ENCODE measurements at regions not wholly inside any gene's neighbourhood (a gene's known extent, or its start where the extent isn't known, plus 50 kb on each side); places are given as distances from the start of the nearest gene placed in this dataset.

DNA sequence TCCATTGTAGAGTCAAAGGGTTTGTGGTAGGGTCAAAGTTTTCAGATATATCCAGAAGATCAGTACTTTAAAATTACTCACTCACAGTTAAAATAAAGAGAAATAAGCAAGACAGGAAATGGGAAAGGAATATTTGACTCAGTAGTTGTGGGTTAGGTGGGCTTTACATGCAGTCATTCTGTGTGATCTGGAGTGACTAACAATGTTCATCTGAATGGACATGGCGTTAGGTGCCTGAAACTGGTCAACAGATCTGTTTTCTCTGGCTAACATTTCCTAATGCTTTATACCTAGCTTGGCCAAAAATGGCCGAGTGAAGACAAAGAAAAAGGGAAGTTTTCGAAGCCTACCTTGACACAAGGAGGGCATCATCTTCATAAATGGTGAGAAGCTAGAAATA lies 133.4 kb upstream of the SATB1 start:
- Mint-ChIP-seq H3K27me3 (ENCODE audit: insufficient read depth, low read depth) (no peaks in the 10 kb centered on the region), H3K9me3 (no peaks in the 10 kb centered on the region), H3K36me3 (no peaks in the 10 kb centered on the region), H3K4me1 (no peaks in the 10 kb centered on the region), H3K4me3 (no peak overlapping the region), H3K27ac (no peak overlapping the region)
- H3K4me3 ChIP-seq, result no peak overlapping the region
- no peak for DNase-seq (ENCODE audit: low spot score)
- H2AFZ ChIP-seq (replicated peaks), result no peak overlapping the region
- H3K27ac ChIP-seq, result no peak overlapping the region
- no peaks in the 10 kb centered on the region for H4K20me1 ChIP-seq (ENCODE audit: low read depth)
- TF ChIP-seq, protein P1, sequence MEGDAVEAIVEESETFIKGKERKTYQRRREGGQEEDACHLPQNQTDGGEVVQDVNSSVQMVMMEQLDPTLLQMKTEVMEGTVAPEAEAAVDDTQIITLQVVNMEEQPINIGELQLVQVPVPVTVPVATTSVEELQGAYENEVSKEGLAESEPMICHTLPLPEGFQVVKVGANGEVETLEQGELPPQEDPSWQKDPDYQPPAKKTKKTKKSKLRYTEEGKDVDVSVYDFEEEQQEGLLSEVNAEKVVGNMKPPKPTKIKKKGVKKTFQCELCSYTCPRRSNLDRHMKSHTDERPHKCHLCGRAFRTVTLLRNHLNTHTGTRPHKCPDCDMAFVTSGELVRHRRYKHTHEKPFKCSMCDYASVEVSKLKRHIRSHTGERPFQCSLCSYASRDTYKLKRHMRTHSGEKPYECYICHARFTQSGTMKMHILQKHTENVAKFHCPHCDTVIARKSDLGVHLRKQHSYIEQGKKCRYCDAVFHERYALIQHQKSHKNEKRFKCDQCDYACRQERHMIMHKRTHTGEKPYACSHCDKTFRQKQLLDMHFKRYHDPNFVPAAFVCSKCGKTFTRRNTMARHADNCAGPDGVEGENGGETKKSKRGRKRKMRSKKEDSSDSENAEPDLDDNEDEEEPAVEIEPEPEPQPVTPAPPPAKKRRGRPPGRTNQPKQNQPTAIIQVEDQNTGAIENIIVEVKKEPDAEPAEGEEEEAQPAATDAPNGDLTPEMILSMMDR (IDR thresholded peaks at IDR 0.05), result no peak
- TF ChIP-seq EZH2 (IDR thresholded peaks at IDR 0.05) (no peak), EZH2phosphoT487 (IDR thresholded peaks at IDR 0.05) (no peak)
- H3K9me3 ChIP-seq (ENCODE audit: low read depth), result no peaks in the 10 kb centered on the region
- H3K36me3 ChIP-seq, result no peaks in the 10 kb centered on the region
- no peaks in the 10 kb centered on the region for H3K4me1 ChIP-seq
- H3K27me3 ChIP-seq, result no peaks in the 10 kb centered on the region
- H3K4me2 ChIP-seq, result no peak overlapping the region
- no peaks in the 10 kb centered on the region for H3K79me2 ChIP-seq (ENCODE audit: low read depth)
- no peak overlapping the region for H3K9ac ChIP-seq
- H3F3A ChIP-seq (ENCODE audit: low read depth), result no peaks in the 10 kb centered on the region

DNA sequence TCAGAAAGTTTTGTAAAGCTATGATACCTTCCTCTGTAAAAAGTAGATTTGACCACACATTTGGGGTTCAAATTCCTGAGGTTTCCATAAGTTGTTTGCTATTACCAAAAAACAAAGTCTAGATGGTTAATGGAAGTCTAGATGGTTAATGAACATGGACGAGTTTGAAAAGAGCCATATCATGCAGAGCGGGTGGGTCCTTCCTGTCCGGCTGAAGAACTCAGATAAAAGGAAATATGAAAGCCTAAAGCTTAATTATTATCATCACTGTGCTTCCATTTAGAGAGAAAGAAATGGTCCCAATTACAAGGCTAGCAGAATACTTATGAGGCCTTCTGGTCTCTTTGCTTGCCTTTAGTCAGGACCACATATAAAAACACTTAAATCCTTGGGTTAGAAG lies 132.1 kb upstream of the SATB1 start:
- H3K27me3 Mint-ChIP-seq (ENCODE audit: insufficient read depth, low read depth), result no peaks in the 10 kb centered on the region
- no peaks in the 10 kb centered on the region for H3K36me3 Mint-ChIP-seq
- H3K9me3 ChIP-seq (ENCODE audit: low read depth), result no peaks in the 10 kb centered on the region
- DNase-seq (ENCODE audit: low spot score), result no peak
- H4K20me1 ChIP-seq (ENCODE audit: low read depth), result no peaks in the 10 kb centered on the region
- no peak overlapping the region for H3K4me3 Mint-ChIP-seq
- no peak overlapping the region for H3K4me2 ChIP-seq
- H3K4me1 ChIP-seq, result no peaks in the 10 kb centered on the region
- H3K4me1 Mint-ChIP-seq, result no peaks in the 10 kb centered on the region
- no peak overlapping the region for H2AFZ ChIP-seq (replicated peaks)
- no peaks in the 10 kb centered on the region for H3K27me3 ChIP-seq
- H3K9me3 Mint-ChIP-seq, result no peaks in the 10 kb centered on the region
- no peaks in the 10 kb centered on the region for H3K79me2 ChIP-seq (ENCODE audit: low read depth)
- TF ChIP-seq EZH2 (IDR thresholded peaks at IDR 0.05), result no peak
- TF ChIP-seq, protein P1 (IDR thresholded peaks at IDR 0.05), result no peak
- no peak for TF ChIP-seq EZH2phosphoT487 (IDR thresholded peaks at IDR 0.05)
- H3K9ac ChIP-seq, result no peak overlapping the region
- no peak overlapping the region for H3K4me3 ChIP-seq
- H3F3A ChIP-seq (ENCODE audit: low read depth), result no peaks in the 10 kb centered on the region
- H3K27ac ChIP-seq, result no peak overlapping the region
- no peak overlapping the region for H3K27ac Mint-ChIP-seq
- no peaks in the 10 kb centered on the region for H3K36me3 ChIP-seq

DNA sequence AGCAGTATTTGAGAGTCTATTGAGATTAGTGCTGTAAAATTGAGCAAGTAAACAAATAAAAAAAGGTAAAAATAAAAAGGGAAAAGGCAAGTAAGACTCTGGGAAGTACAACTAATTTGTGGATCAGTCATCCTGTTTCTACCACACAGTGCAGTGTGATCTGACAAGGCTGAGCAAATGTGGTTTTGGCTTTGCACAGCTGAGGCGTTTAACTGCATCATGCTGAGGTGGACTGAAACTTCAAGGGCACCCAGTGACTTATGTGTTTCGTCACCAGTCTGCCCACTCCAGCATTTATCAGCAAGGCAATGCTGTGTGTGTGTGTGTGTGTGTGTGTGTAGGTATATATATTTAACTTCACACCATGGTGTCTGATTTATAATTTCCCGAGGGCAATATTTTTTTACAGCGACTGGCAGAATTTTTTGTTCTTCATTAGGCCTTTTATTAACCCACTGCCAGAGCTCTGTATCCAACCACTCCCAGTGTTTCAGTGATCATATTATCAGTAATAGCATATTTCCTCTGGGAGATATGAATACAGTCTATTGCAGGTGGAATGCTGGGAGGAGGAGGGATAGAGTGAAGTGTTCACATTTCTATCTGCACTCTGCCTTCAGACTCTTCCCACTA lies 131.5 kb upstream of the SATB1 start:
- Mint-ChIP-seq H3K27me3 (ENCODE audit: insufficient read depth, low read depth) (no peaks in the 10 kb centered on the region), H3K36me3 (no peaks in the 10 kb centered on the region)
- H3K36me3 ChIP-seq, result no peaks in the 10 kb centered on the region

More for the DNA sequence above, 131.5 kb upstream of the SATB1 start:
- Histone ChIP-seq H3K4me3 (no peak overlapping the region), H3K4me1 (no peaks in the 10 kb centered on the region), H2AFZ (replicated peaks) (no peak overlapping the region), H4K20me1 (ENCODE audit: low read depth) (no peaks in the 10 kb centered on the region), H3K9ac (no peak overlapping the region), H3K79me2 (ENCODE audit: low read depth) (no peaks in the 10 kb centered on the region), H3K9me3 (ENCODE audit: low read depth) (no peaks in the 10 kb centered on the region), H3K4me2 (no peak overlapping the region), H3K27ac (no peak overlapping the region), H3K27me3 (no peaks in the 10 kb centered on the region), H3F3A (ENCODE audit: low read depth) (no peaks in the 10 kb centered on the region)
- no peak overlapping the region for H3K4me3 Mint-ChIP-seq
- H3K9me3 Mint-ChIP-seq, result no peaks in the 10 kb centered on the region
- TF ChIP-seq EZH2phosphoT487 (IDR thresholded peaks at IDR 0.05) (no peak), EZH2 (IDR thresholded peaks at IDR 0.05) (no peak)
- TF ChIP-seq, protein P1 (IDR thresholded peaks at IDR 0.05), result no peak
- no peak for DNase-seq (ENCODE audit: low spot score)
- H3K27ac Mint-ChIP-seq, result no peak overlapping the region
- no peaks in the 10 kb centered on the region for H3K4me1 Mint-ChIP-seq

All from neural progenitor cell (in vitro differentiated cells).